Prostate gland (tissue), 2 donors: ENCODE measurements at regions not wholly inside any gene's neighbourhood (a gene's known extent, or its start where the extent isn't known, plus 50 kb on each side); places are given as distances from the start of the nearest gene placed in this dataset.

ENCODE experiments used
- POLR2A ChIP-seq: fragments of 450-650 bp; IDR thresholded peaks from one replicate; pipeline ENCODE4 v1.6.1; 2016; ENCODE audit warnings: antibody characterized with exemption, mild to moderate bottlenecking
- POLR2AphosphoS5 ChIP-seq: sonication (generic); formaldehyde crosslinking; IDR thresholded peaks from one replicate; pipeline ENCODE4 v1.6.1; 2017; ENCODE audit warnings: antibody characterized with exemption
- TF ChIP-seq, protein P1 (sequence below), 4 experiments: fragments of 200-600 bp in 2 of 4; fragments of 450-650 bp in 2 of 4; sonication (generic) in 2 of 4; IDR thresholded peaks; 1 replicate in 3 of 4; 2 replicates in 1 of 4; pipeline ENCODE4 v1.5.1; 2016 to 2019; ENCODE audit warnings: antibody characterized with exemption in 4 of 4, mild to moderate bottlenecking in 2 of 4, moderate library complexity in 2 of 4

- no peak for TF ChIP-seq POLR2AphosphoS5
- TF ChIP-seq, protein P1, sequence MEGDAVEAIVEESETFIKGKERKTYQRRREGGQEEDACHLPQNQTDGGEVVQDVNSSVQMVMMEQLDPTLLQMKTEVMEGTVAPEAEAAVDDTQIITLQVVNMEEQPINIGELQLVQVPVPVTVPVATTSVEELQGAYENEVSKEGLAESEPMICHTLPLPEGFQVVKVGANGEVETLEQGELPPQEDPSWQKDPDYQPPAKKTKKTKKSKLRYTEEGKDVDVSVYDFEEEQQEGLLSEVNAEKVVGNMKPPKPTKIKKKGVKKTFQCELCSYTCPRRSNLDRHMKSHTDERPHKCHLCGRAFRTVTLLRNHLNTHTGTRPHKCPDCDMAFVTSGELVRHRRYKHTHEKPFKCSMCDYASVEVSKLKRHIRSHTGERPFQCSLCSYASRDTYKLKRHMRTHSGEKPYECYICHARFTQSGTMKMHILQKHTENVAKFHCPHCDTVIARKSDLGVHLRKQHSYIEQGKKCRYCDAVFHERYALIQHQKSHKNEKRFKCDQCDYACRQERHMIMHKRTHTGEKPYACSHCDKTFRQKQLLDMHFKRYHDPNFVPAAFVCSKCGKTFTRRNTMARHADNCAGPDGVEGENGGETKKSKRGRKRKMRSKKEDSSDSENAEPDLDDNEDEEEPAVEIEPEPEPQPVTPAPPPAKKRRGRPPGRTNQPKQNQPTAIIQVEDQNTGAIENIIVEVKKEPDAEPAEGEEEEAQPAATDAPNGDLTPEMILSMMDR (IDR thresholded peaks at IDR 0.05) = no peak
- TF ChIP-seq POLR2A = no peak
Observed at GRCh38 chr6:135774006-135774405, 77.5 kb upstream of the PDE7B start.
